CD4-positive, CD25-positive, alpha-beta regulatory T cell (primary cell): ENCODE measurements at regions not wholly inside any gene's neighbourhood (a gene's known extent, or its start where the extent isn't known, plus 50 kb on each side); places are given as distances from the start of the nearest gene placed in this dataset.
"Not testable (repeated sequence)": the region's sequence is repeated elsewhere in the genome, so short reads cannot be mapped to it uniquely, and the experiment has no call there.

Experiments
- ATAC-seq, 2 donors: fragments of 150-1000 bp; cut with Tn5 transposase; one replicate each; pipeline ENCODE4 v1.10.0; 2021; ENCODE audit warnings: low read depth in 2 of 2, moderate number of reproducible peaks in 2 of 2, moderate library complexity in 1 of 2
- DNase-seq, 3 donors: peaks; one replicate each; pipeline versions ENCODE4 v3.0.0 to v3.0.0-alpha.2; 2012 to 2022; ENCODE audit warnings: mixed read lengths in 1 of 3
- H3K27ac ChIP-seq: one replicate; pipeline ENCODE4 v1.7.0; 2013; ENCODE audit warnings: mild to moderate bottlenecking, low read length; ENCODE audit not compliant: insufficient read depth, poor library complexity, severe bottlenecking
- H3K27me3 ChIP-seq: one replicate; pipeline ENCODE4 v1.7.0; 2013; ENCODE audit warnings: low read length; ENCODE audit not compliant: control insufficient read depth, insufficient read depth
- H3K36me3 ChIP-seq: one replicate; pipeline ENCODE4 v1.7.0; 2013; ENCODE audit warnings: mild to moderate bottlenecking, low read length, moderate library complexity; ENCODE audit not compliant: control insufficient read depth, insufficient read depth
- H3K4me1 ChIP-seq: 2 replicates; pipeline ENCODE4 v1.7.0; 2013; ENCODE audit warnings: mild to moderate bottlenecking, low read length; ENCODE audit not compliant: insufficient read depth, control insufficient read depth, poor library complexity, severe bottlenecking
- H3K4me3 ChIP-seq: one replicate; pipeline ENCODE4 v1.7.0; 2013; ENCODE audit warnings: low read depth, mild to moderate bottlenecking, low read length, moderate library complexity
- H3K9me3 ChIP-seq, 2 experiments: 1 replicate in 1 of 2; 2 replicates in 1 of 2; pipeline ENCODE4 v1.7.0; 2013; ENCODE audit warnings: low read length in 2 of 2, mild to moderate bottlenecking in 1 of 2, moderate library complexity in 1 of 2; ENCODE audit not compliant: control insufficient read depth in 2 of 2
- H3K27ac Mint-ChIP-seq, 3 donors: one replicate each; pipeline ENCODE4 v1.8.0; 2020 to 2022; ENCODE audit warnings: mild to moderate bottlenecking in 3 of 3, mixed read lengths in 3 of 3, moderate library complexity in 2 of 3
- H3K27me3 Mint-ChIP-seq: one replicate; pipeline ENCODE4 v1.8.0; 2022; ENCODE audit warnings: mild to moderate bottlenecking, mixed read lengths
- H3K36me3 Mint-ChIP-seq: one replicate; pipeline ENCODE4 v1.8.0; 2020; ENCODE audit warnings: mixed read lengths
- H3K4me1 Mint-ChIP-seq, 4 donors: one replicate each; pipeline ENCODE4 v1.8.0; 2020 to 2022; ENCODE audit warnings: mixed read lengths in 4 of 4, mild to moderate bottlenecking in 1 of 4
- H3K4me3 Mint-ChIP-seq, 4 donors: one replicate each; pipeline ENCODE4 v1.8.0; 2020 to 2022; ENCODE audit warnings: mild to moderate bottlenecking in 4 of 4, mixed read lengths in 4 of 4, moderate library complexity in 3 of 4
- H3K9me3 Mint-ChIP-seq, 7 donors: one replicate each; pipeline ENCODE4 v1.8.0; 2020 to 2022; ENCODE audit warnings: mixed read lengths in 7 of 7, mild to moderate bottlenecking in 3 of 7, moderate library complexity in 2 of 7

- Histone ChIP-seq H3K27me3 (no peaks in the 10 kb centered on the region), H3K36me3 (no peaks in the 10 kb centered on the region), H3K27ac (no peak overlapping the region), H3K9me3 (no peaks in the 10 kb centered on the region), H3K4me3 (no peak overlapping the region), H3K4me1 (no peaks in the 10 kb centered on the region)
- no peaks in the 10 kb centered on the region for H3K36me3 Mint-ChIP-seq
- no peak overlapping the region for H3K4me3 Mint-ChIP-seq
- peak overlapping the region in 1 of 3 donors; percentile 18 for H3K27ac Mint-ChIP-seq
- ATAC-seq (no peak), DNase-seq (no peak)
- H3K27me3 Mint-ChIP-seq, result peaks cover 4% of the 10 kb centered on the region
- H3K4me1 Mint-ChIP-seq, result no peaks in the 10 kb centered on the region
- H3K9me3 Mint-ChIP-seq, result peaks cover 0 to 1% (median 0%) of the 10 kb centered on the region in 7 donors
These were observed 303.7 kb upstream of the IGF1R start for GRCh38 chr15:98344591-98344990.

DNA sequence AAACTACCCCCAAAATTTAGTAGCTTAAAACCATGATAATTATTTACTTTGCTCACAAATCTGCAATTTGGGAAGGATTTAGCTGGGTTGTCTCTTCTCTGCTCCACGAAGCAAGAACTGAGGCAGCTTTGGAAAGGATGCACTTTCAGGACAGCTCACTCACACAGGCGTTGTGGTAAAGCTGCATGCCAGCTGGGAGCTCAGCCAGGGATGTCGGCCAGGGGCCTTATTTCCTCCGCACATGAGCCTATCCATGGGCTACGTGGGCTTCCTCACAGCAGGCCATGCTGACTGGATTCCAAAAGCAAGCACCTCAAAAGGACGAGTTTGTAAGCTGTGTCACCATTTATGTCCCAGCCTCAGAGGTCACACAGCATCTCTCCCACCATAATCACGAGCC is 301.3 kb upstream of the IGF1R start:
- no peaks in the 10 kb centered on the region for H3K9me3 ChIP-seq
- no peak overlapping the region for H3K27ac Mint-ChIP-seq
- H3K27me3 ChIP-seq, result no peaks in the 10 kb centered on the region
- H3K36me3 Mint-ChIP-seq, result no peaks in the 10 kb centered on the region
- H3K4me1 Mint-ChIP-seq, result no peaks in the 10 kb centered on the region
- no peak overlapping the region for H3K4me3 Mint-ChIP-seq
- H3K4me3 ChIP-seq, result no peak overlapping the region
- H3K27ac ChIP-seq, result no peak overlapping the region
- H3K36me3 ChIP-seq, result no peaks in the 10 kb centered on the region
- no peaks in the 10 kb centered on the region for H3K27me3 Mint-ChIP-seq
- no peak for ATAC-seq
- DNase-seq, result no peak
- H3K9me3 Mint-ChIP-seq, result peaks cover 0 to 4% (median 0%) of the 10 kb centered on the region in 7 donors
- H3K4me1 ChIP-seq, result no peaks in the 10 kb centered on the region

GRCh38 chr15:98347866-98348265 is 300.5 kb upstream of the IGF1R start:
- H3K27ac ChIP-seq, result no peak overlapping the region
- DNase-seq, result no peak
- Mint-ChIP-seq H3K27me3 (no peaks in the 10 kb centered on the region), H3K4me3 (peak overlapping the region in 1 of 4 donors; percentile 83), H3K9me3 (peaks cover 0 to 6% (median 0%) of the 10 kb centered on the region in 7 donors), H3K36me3 (no peaks in the 10 kb centered on the region), H3K4me1 (no peaks in the 10 kb centered on the region), H3K27ac (peak overlapping the region in 1 of 3 donors; percentile 28)
- H3K4me1 ChIP-seq, result no peaks in the 10 kb centered on the region
- no peaks in the 10 kb centered on the region for H3K27me3 ChIP-seq
- H3K36me3 ChIP-seq, result no peaks in the 10 kb centered on the region
- H3K9me3 ChIP-seq, result no peaks in the 10 kb centered on the region
- ATAC-seq, result no peak
- H3K4me3 ChIP-seq, result no peak overlapping the region

DNA sequence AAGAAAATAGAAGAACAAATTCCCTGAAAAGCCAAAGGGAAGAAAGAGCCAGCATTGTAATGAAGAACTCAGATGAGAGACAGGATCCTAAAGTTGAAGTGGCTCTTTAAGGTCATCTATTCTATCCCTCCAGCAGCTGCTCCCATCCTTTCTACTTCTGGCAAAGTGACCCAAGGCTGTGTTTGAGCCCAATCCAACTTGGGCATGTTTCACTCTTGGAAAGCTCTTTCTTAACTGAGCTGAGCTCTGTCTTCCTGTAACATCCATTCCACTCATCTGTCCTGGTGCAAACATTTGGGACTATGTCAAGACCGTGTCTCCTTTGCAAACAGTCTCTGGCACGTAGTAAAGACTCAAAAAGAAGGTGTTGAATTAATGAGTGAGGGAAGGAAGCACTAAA is 298.1 kb upstream of the IGF1R start:
- no peaks in the 10 kb centered on the region for H3K36me3 Mint-ChIP-seq

GRCh38 chr15:98358274-98358673 is 290.1 kb upstream of the IGF1R start:
- H3K9me3 ChIP-seq, ATAC-seq, DNase-seq, H3K36me3 ChIP-seq, H3K27ac ChIP-seq, H3K4me3 ChIP-seq, H3K4me1 ChIP-seq, H3K27me3 Mint-ChIP-seq, H3K36me3 Mint-ChIP-seq, H3K27ac Mint-ChIP-seq, H3K4me3 Mint-ChIP-seq, H3K4me1 Mint-ChIP-seq, H3K27me3 ChIP-seq: not testable (repeated sequence)
- peaks cover 0 to 11% (median 6%) of the 10 kb centered on the region in 7 donors for H3K9me3 Mint-ChIP-seq

More for the DNA sequence above, 298.1 kb upstream of the IGF1R start:
- no peak overlapping the region for H3K4me3 Mint-ChIP-seq
- Histone ChIP-seq H3K4me3 (no peak overlapping the region), H3K36me3 (no peaks in the 10 kb centered on the region), H3K4me1 (no peaks in the 10 kb centered on the region), H3K27me3 (no peaks in the 10 kb centered on the region), H3K27ac (no peak overlapping the region), H3K9me3 (no peaks in the 10 kb centered on the region)
- no peak for DNase-seq
- H3K27me3 Mint-ChIP-seq, result no peaks in the 10 kb centered on the region
- H3K27ac Mint-ChIP-seq, result no peak overlapping the region
- peaks cover 0 to 8% (median under 1%) of the 10 kb centered on the region in 7 donors for H3K9me3 Mint-ChIP-seq
- no peaks in the 10 kb centered on the region for H3K4me1 Mint-ChIP-seq
- ATAC-seq, result no peak

DNA sequence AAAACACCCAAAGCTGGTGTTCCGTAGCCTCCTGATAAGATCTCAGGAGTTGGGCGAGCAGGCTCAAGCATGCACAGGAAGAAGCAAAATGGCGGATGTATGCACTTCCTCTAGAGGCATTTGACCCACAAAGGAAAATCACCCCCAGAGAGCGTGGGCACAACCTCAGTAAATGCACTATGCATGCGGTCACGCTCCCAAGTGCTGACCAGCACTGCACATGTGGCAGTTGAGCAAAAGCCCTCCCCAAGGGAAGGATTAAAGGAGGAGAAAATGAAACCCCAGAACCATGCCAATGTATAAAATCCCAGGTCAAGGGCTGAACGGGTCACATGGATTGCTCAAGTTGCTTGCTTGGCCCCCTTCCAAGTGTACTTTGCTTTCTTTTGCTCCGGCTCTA is 289.4 kb upstream of the IGF1R start:
- H3K36me3 ChIP-seq, result no peaks in the 10 kb centered on the region
- H3K4me1 ChIP-seq, result no peaks in the 10 kb centered on the region
- no peak overlapping the region for H3K27ac Mint-ChIP-seq
- no peaks in the 10 kb centered on the region for H3K27me3 ChIP-seq
- H3K4me3 ChIP-seq, result no peak overlapping the region
- no peaks in the 10 kb centered on the region for H3K4me1 Mint-ChIP-seq
- H3K9me3 Mint-ChIP-seq, result peaks cover 0 to 11% (median 6%) of the 10 kb centered on the region in 7 donors
- peaks cover 0 to 3% of the 10 kb centered on the region in 2 experiments for H3K9me3 ChIP-seq
- no peaks in the 10 kb centered on the region for H3K36me3 Mint-ChIP-seq
- no peak for ATAC-seq
- no peak for DNase-seq
- H3K4me3 Mint-ChIP-seq, result no peak overlapping the region
- H3K27ac ChIP-seq, result no peak overlapping the region
- peaks cover 4% of the 10 kb centered on the region for H3K27me3 Mint-ChIP-seq

- peaks cover 4% of the 10 kb centered on the region for H3K27me3 Mint-ChIP-seq
- ATAC-seq, result no peak
- H3K9me3 ChIP-seq, result peaks cover 0 to 3% of the 10 kb centered on the region in 2 experiments
- no peaks in the 10 kb centered on the region for H3K27me3 ChIP-seq
- H3K36me3 Mint-ChIP-seq, result no peaks in the 10 kb centered on the region
- no peaks in the 10 kb centered on the region for H3K4me1 ChIP-seq
- no peak overlapping the region for H3K4me3 ChIP-seq
- no peaks in the 10 kb centered on the region for H3K4me1 Mint-ChIP-seq
- no peaks in the 10 kb centered on the region for H3K36me3 ChIP-seq
- H3K27ac Mint-ChIP-seq, result no peak overlapping the region
- DNase-seq, result no peak
- H3K9me3 Mint-ChIP-seq, result peaks cover 0 to 2% (median 0%) of the 10 kb centered on the region in 7 donors
- H3K27ac ChIP-seq, result no peak overlapping the region
- no peak overlapping the region for H3K4me3 Mint-ChIP-seq
These were observed 284.9 kb upstream of the IGF1R start for GRCh38 chr15:98363416-98363815.

- Mint-ChIP-seq H3K36me3 (no peaks in the 10 kb centered on the region), H3K9me3 (peaks cover 0 to 2% (median 0%) of the 10 kb centered on the region in 7 donors), H3K4me1 (no peaks in the 10 kb centered on the region), H3K27me3 (peaks cover 4% of the 10 kb centered on the region), H3K4me3 (no peak overlapping the region), H3K27ac (no peak overlapping the region)
- peaks cover 0 to 2% of the 10 kb centered on the region in 2 experiments for H3K9me3 ChIP-seq
- no peak overlapping the region for H3K4me3 ChIP-seq
- no peak overlapping the region for H3K27ac ChIP-seq
- no peaks in the 10 kb centered on the region for H3K36me3 ChIP-seq
- no peak for DNase-seq
- ATAC-seq, result no peak
- H3K27me3 ChIP-seq, result no peaks in the 10 kb centered on the region
- H3K4me1 ChIP-seq, result no peaks in the 10 kb centered on the region
These were observed 284.4 kb upstream of the IGF1R start for GRCh38 chr15:98363955-98364354.
